ENCODE measurements at regions not wholly inside any gene's neighbourhood (a gene's known extent, or its start where the extent isn't known, plus 50 kb on each side); places are given as distances from the start of the nearest gene placed in this dataset.

- intact Hi-C loops (cut with DNase I; ENCODE audit: low total_unique reads): loop anchor here (10.0 kb wide), 1 partner anchor 163 kb away; no protein-coding TSS in a partner anchor
Measured at GRCh38 chr17:72561680-72562079, 440.9 kb downstream of the SOX9 start.

GRCh38 chr17:72562615-72563188, 441.9 kb downstream of the SOX9 start:
- no peaks in the 10 kb centered on the region for H3K4me1 ChIP-seq
- intact Hi-C loops (cut with DNase I; ENCODE audit: low total_unique reads): loop anchor here (10.0 kb wide), 1 partner anchor 162 kb away; no protein-coding TSS in a partner anchor
- no peak overlapping the region for H3K4me3 ChIP-seq
- no peak for DNase-seq
- H3K27ac ChIP-seq: no peak overlapping the region
- H3K27me3 ChIP-seq: peaks cover 0 to 5% of the 10 kb centered on the region in 2 donors
- no peaks in the 10 kb centered on the region for H3K36me3 ChIP-seq
- no peaks in the 10 kb centered on the region for H3K9me3 ChIP-seq
- no peak for TF ChIP-seq CTCF (IDR thresholded peaks at IDR 0.05)

More at GRCh38 chr17:72561680-72562079, 440.9 kb downstream of the SOX9 start:
- Histone ChIP-seq H3K27me3 (peaks cover 0 to 7% of the 10 kb centered on the region in 2 donors), H3K4me1 (no peaks in the 10 kb centered on the region), H3K27ac (no peak overlapping the region), H3K36me3 (no peaks in the 10 kb centered on the region), H3K4me3 (no peak overlapping the region), H3K9me3 (no peaks in the 10 kb centered on the region)
- DNase-seq: no peak
- TF ChIP-seq CTCF (IDR thresholded peaks at IDR 0.05): no peak

GRCh38 chr17:72563952-72564351, 443.1 kb downstream of the SOX9 start:
- H3K4me1 ChIP-seq: no peaks in the 10 kb centered on the region
- intact Hi-C loops (cut with DNase I; ENCODE audit: low total_unique reads): loop anchor here (10.0 kb wide), 1 partner anchor 161 kb away; no protein-coding TSS in a partner anchor
- no peaks in the 10 kb centered on the region for H3K9me3 ChIP-seq
- peaks cover 0 to 8% of the 10 kb centered on the region in 2 donors for H3K27me3 ChIP-seq
- no peaks in the 10 kb centered on the region for H3K36me3 ChIP-seq
- no peak for TF ChIP-seq CTCF (IDR thresholded peaks at IDR 0.05)
- no peak overlapping the region for H3K4me3 ChIP-seq
- H3K27ac ChIP-seq: no peak overlapping the region
- no peak for DNase-seq

GRCh38 chr17:72565006-72565405, 444.2 kb downstream of the SOX9 start:
- intact Hi-C loops (cut with DNase I; ENCODE audit: low total_unique reads): loop anchor here (10.0 kb wide), 1 partner anchor 160 kb away; no protein-coding TSS in a partner anchor
- no peak overlapping the region for H3K27ac ChIP-seq
- TF ChIP-seq CTCF (IDR thresholded peaks at IDR 0.05): no peak

GRCh38 chr17:72565758-72566157, 444.9 kb downstream of the SOX9 start:
- H3K36me3 ChIP-seq: no peaks in the 10 kb centered on the region
- no peak for TF ChIP-seq CTCF (IDR thresholded peaks at IDR 0.05)
- peaks cover 0 to 2% (median 0%) of the 10 kb centered on the region in 4 donors for H3K4me1 ChIP-seq
- peaks cover 0 to 19% of the 10 kb centered on the region in 2 donors for H3K27me3 ChIP-seq
- intact Hi-C loops (cut with DNase I; ENCODE audit: low total_unique reads): loop anchor here (10.0 kb wide), 1 partner anchor 159 kb away; no protein-coding TSS in a partner anchor
- DNase-seq: no peak
- H3K27ac ChIP-seq: no peak overlapping the region
- H3K4me3 ChIP-seq: no peak overlapping the region
- H3K9me3 ChIP-seq: no peaks in the 10 kb centered on the region

More at GRCh38 chr17:72565006-72565405, 444.2 kb downstream of the SOX9 start:
- Histone ChIP-seq H3K27me3 (peaks cover 0 to 17% of the 10 kb centered on the region in 2 donors), H3K9me3 (no peaks in the 10 kb centered on the region), H3K36me3 (no peaks in the 10 kb centered on the region), H3K4me3 (no peak overlapping the region), H3K4me1 (peaks cover 0 to 2% (median 0%) of the 10 kb centered on the region in 4 donors)
- no peak for DNase-seq
